PC-3 (cell line): ENCODE measurements at regions not wholly inside any gene's neighbourhood (a gene's known extent, or its start where the extent isn't known, plus 50 kb on each side); places are given as distances from the start of the nearest gene placed in this dataset.

Experiments
- ATAC-seq: fragments of 200-7000 bp; cut with Tn5 transposase; 2 replicates; pipeline ENCODE4 v1.9.1; 2020; ENCODE audit warnings: mild to moderate bottlenecking, moderate library complexity
- BruUV-seq: library from RNA; stranded (reverse); fragments of 400-500 nt; replicated peaks from 2 replicates; lab custom pipeline; 2021; lab: Mats Ljungman, UMichigan
- CTCF ChIA-PET: fragments of 300-600 bp; sonication (Branson Sonifier 250); formaldehyde crosslinking; loops from one replicate; lab custom pipeline; 2022; ENCODE audit warnings: antibody characterized with exemption; lab: Charles Lee
- POLR2A ChIA-PET: fragments of 300-600 bp; sonication (Branson Sonifier 250); formaldehyde crosslinking; loops from one replicate; lab custom pipeline; 2022; ENCODE audit warnings: antibody characterized with exemption; ENCODE audit not compliant: unreplicated experiment; lab: Charles Lee
- DNase-seq: peaks from one replicate; pipeline ENCODE4 v3.0.0-alpha.2; 2015
- H2AFZ ChIP-seq: fragments of 300-600 bp; sonication (generic); 2 replicates; pipeline ENCODE4 v1.6.0; 2016; ENCODE audit warnings: antibody characterized with exemption, low read length
- H3F3A ChIP-seq: fragments of 300-600 bp; sonication (generic); one replicate; pipeline ENCODE4 v1.6.0; 2017; ENCODE audit warnings: antibody characterized with exemption, low read length, control low read depth, mild to moderate bottlenecking; ENCODE audit not compliant: unreplicated experiment
- H3K27ac ChIP-seq: fragments of 300-600 bp; sonication (generic); 2 replicates; pipeline ENCODE4 v1.5.1; 2016; ENCODE audit warnings: mild to moderate bottlenecking, low read length
- H3K27me3 ChIP-seq: fragments of 300-600 bp; sonication (generic); 2 replicates; pipeline ENCODE4 v1.6.1; 2016; ENCODE audit warnings: low read length, mixed read lengths
- H3K36me3 ChIP-seq: fragments of 300-600 bp; sonication (generic); 2 replicates; pipeline ENCODE4 v1.6.1; 2016; ENCODE audit warnings: low read depth, mixed run types, low read length, mixed read lengths
- H3K4me1 ChIP-seq: fragments of 300-600 bp; sonication (generic); 2 replicates; pipeline ENCODE4 v1.5.1; 2016; ENCODE audit warnings: low read length; ENCODE audit not compliant: insufficient read depth
- H3K4me2 ChIP-seq: fragments of 300-600 bp; sonication (generic); 2 replicates; pipeline ENCODE4 v1.6.0; 2016; ENCODE audit warnings: low read length
- H3K4me3 ChIP-seq: fragments of 300-600 bp; sonication (generic); 2 replicates; pipeline ENCODE4 v1.5.1; 2016; ENCODE audit warnings: mild to moderate bottlenecking, low read length, mixed read lengths
- H3K79me2 ChIP-seq: fragments of 300-600 bp; sonication (generic); 2 replicates; pipeline ENCODE4 v1.6.1; 2017; ENCODE audit warnings: low read length, mixed read lengths
- H3K9ac ChIP-seq: fragments of 300-600 bp; sonication (generic); 2 replicates; pipeline ENCODE4 v1.6.0; 2016; ENCODE audit warnings: mild to moderate bottlenecking, low read length
- H3K9me2 ChIP-seq: fragments of 300-600 bp; sonication (generic); replicated peaks from 2 replicates; pipeline ENCODE4 v1.6.1; 2016; ENCODE audit warnings: mixed run types, low read length, mixed read lengths
- H3K9me3 ChIP-seq: fragments of 300-600 bp; sonication (generic); 2 replicates; pipeline ENCODE4 v1.6.1; 2016; ENCODE audit warnings: low read length, mixed read lengths
- H4K20me1 ChIP-seq: fragments of 300-600 bp; sonication (generic); 2 replicates; pipeline ENCODE4 v1.6.1; 2016; ENCODE audit warnings: low read length, mixed read lengths
- CTCF ChIP-seq: fragments of 300-600 bp; sonication (generic); conservative IDR thresholded peaks from 2 replicates; pipeline ENCODE4 v1.5.1; 2017; ENCODE audit warnings: antibody characterized with exemption, low read depth, mild to moderate bottlenecking, low read length
- EZH2 ChIP-seq: fragments of 300-600 bp; sonication (generic); IDR thresholded peaks from one replicate; pipeline ENCODE4 v1.6.1; 2017; ENCODE audit warnings: antibody characterized with exemption, mild to moderate bottlenecking, low read length; ENCODE audit not compliant: unreplicated experiment
- EZH2phosphoT487 ChIP-seq: fragments of 300-600 bp; sonication (generic); IDR thresholded peaks from 2 replicates; pipeline ENCODE4 v1.6.1; 2018; ENCODE audit warnings: mild to moderate bottlenecking, antibody characterized with exemption, low read length, borderline replicate concordance
- intact Hi-C: fragments of 100-400 bp; cut with micrococcal nuclease; formaldehyde crosslinking; loops from 2 replicates; pipeline ENCODE4 v1.9.0; 2023

- Histone ChIP-seq H4K20me1 (no peaks in the 10 kb centered on the region), H3K4me1 (no peaks in the 10 kb centered on the region), H3K9me2 (no peaks in the 10 kb centered on the region), H2AFZ (no peak overlapping the region), H3K9me3 (no peaks in the 10 kb centered on the region), H3F3A (no peaks in the 10 kb centered on the region), H3K9ac (no peak overlapping the region), H3K27me3 (peaks cover 23% of the 10 kb centered on the region), H3K27ac (no peak overlapping the region), H3K36me3 (no peaks in the 10 kb centered on the region), H3K4me3 (no peak overlapping the region), H3K79me2 (no peaks in the 10 kb centered on the region), H3K4me2 (no peak overlapping the region)
- DNase-seq (no peak), ATAC-seq (no peak)
- CTCF ChIA-PET, result no interaction called here
- POLR2A ChIA-PET, result no interaction called here
- TF ChIP-seq EZH2phosphoT487 (no peak), CTCF (no peak), EZH2 (no peak)
- no TSS peak for BruUV-seq
- intact Hi-C loops, result no loop called here
These were observed 71.3 kb upstream of the CXCL14 start for GRCh38 chr5:135650081-135650480.

- CTCF ChIA-PET, result no interaction called here
- Histone ChIP-seq H3K4me2 (no peak overlapping the region), H3K9ac (no peak overlapping the region), H3K4me3 (no peak overlapping the region), H3K27me3 (peaks cover 18% of the 10 kb centered on the region), H3K9me3 (no peaks in the 10 kb centered on the region), H3K9me2 (no peaks in the 10 kb centered on the region), H3K27ac (no peak overlapping the region), H3F3A (no peaks in the 10 kb centered on the region), H2AFZ (no peak overlapping the region), H3K79me2 (no peaks in the 10 kb centered on the region), H3K36me3 (no peaks in the 10 kb centered on the region), H4K20me1 (no peaks in the 10 kb centered on the region), H3K4me1 (no peaks in the 10 kb centered on the region)
- no peak for DNase-seq
- no peak for ATAC-seq
- BruUV-seq, result no TSS peak
- POLR2A ChIA-PET, result no interaction called here
- intact Hi-C loops, result no loop called here
- TF ChIP-seq EZH2, result no peak
- TF ChIP-seq CTCF, result no peak
- TF ChIP-seq EZH2phosphoT487, result no peak
These were observed 70.6 kb upstream of the CXCL14 start for GRCh38 chr5:135649435-135649834.

GRCh38 chr5:135648116-135648515 is 69.3 kb upstream of the CXCL14 start:
- no peak for ATAC-seq
- CTCF ChIA-PET, result no interaction called here
- POLR2A ChIA-PET, result no interaction called here

More at GRCh38 chr5:135648116-135648515, 69.3 kb upstream of the CXCL14 start:
- Histone ChIP-seq H3K36me3 (no peaks in the 10 kb centered on the region), H3F3A (no peaks in the 10 kb centered on the region), H3K27me3 (peaks cover 7% of the 10 kb centered on the region; the same call in 1 of the 2 replicates), H3K9me3 (no peaks in the 10 kb centered on the region), H3K27ac (no peak overlapping the region), H3K79me2 (no peaks in the 10 kb centered on the region), H3K4me2 (no peak overlapping the region), H2AFZ (no peak overlapping the region), H4K20me1 (no peaks in the 10 kb centered on the region), H3K4me1 (no peaks in the 10 kb centered on the region), H3K4me3 (no peak overlapping the region), H3K9me2 (no peaks in the 10 kb centered on the region), H3K9ac (no peak overlapping the region)
- no peak for DNase-seq
- BruUV-seq, result no TSS peak
- no peak for TF ChIP-seq EZH2phosphoT487
- no peak for TF ChIP-seq CTCF
- no peak for TF ChIP-seq EZH2
- intact Hi-C loops, result no loop called here
